Astrocyte (in vitro differentiated cells and primary cell): ENCODE measurements at regions not wholly inside any gene's neighbourhood (a gene's known extent, or its start where the extent isn't known, plus 50 kb on each side); places are given as distances from the start of the nearest gene placed in this dataset.
A peak's percentile ranks its signal among the peaks of the same experiment; 100 is the strongest.

Experiments used
- DNase-seq: peaks from one replicate; pipeline ENCODE4 v3.0.0-alpha.2; 2010; ENCODE audit warnings: low read depth
- FAIRE-seq: peaks from 2 replicates; lab custom pipeline; 2011; peaks lifted over from hg19 to GRCh38; lab: Jason Lieb, UNC
- H2AFZ ChIP-seq: 2 replicates; pipeline ENCODE4 v1.6.0; 2012; ENCODE audit warnings: low read depth, low read length, inconsistent platforms
- H3K27ac ChIP-seq: 2 replicates; pipeline ENCODE4 v1.5.1; 2011; ENCODE audit warnings: low read depth, low read length, inconsistent platforms
- H3K27me3 ChIP-seq: 2 replicates; pipeline ENCODE4 v1.6.0; 2011; ENCODE audit warnings: low read length, inconsistent platforms; ENCODE audit not compliant: insufficient read depth
- H3K36me3 ChIP-seq: 2 replicates; pipeline ENCODE4 v1.5.1; 2011; ENCODE audit warnings: low read length, inconsistent platforms; ENCODE audit not compliant: insufficient read depth
- H3K4me1 ChIP-seq: 2 replicates; pipeline ENCODE4 v1.5.1; 2011; ENCODE audit warnings: low read length, inconsistent platforms; ENCODE audit not compliant: insufficient read depth
- H3K4me2 ChIP-seq: 2 replicates; pipeline ENCODE4 v1.6.0; 2012; ENCODE audit warnings: low read length, inconsistent platforms
- H3K4me3 ChIP-seq: 2 replicates; pipeline ENCODE4 v1.5.1; 2011; ENCODE audit warnings: low read depth, mild to moderate bottlenecking, low read length, inconsistent platforms; ENCODE audit not compliant: insufficient read depth
- H3K79me2 ChIP-seq: 2 replicates; pipeline ENCODE4 v1.6.0; 2012; ENCODE audit warnings: mild to moderate bottlenecking, low read length, inconsistent platforms; ENCODE audit not compliant: insufficient read depth
- H3K9ac ChIP-seq: 2 replicates; pipeline ENCODE4 v1.6.0; 2012; ENCODE audit warnings: mild to moderate bottlenecking, low read length, inconsistent platforms
- H3K9me3 ChIP-seq: 2 replicates; pipeline ENCODE4 v1.5.1; 2012; ENCODE audit warnings: low read depth, mild to moderate bottlenecking, low read length, inconsistent platforms; ENCODE audit not compliant: insufficient read depth
- H4K20me1 ChIP-seq: 2 replicates; pipeline ENCODE4 v1.6.0; 2012; ENCODE audit warnings: low read length, inconsistent platforms; ENCODE audit not compliant: insufficient read depth
- H3K27ac Mint-ChIP-seq: one replicate; pipeline ENCODE4 v1.8.0; 2021; ENCODE audit warnings: mild to moderate bottlenecking, mixed read lengths; ENCODE audit not compliant: unreplicated experiment
- H3K27me3 Mint-ChIP-seq: one replicate; pipeline ENCODE4 v1.8.0; 2021; ENCODE audit warnings: low read depth, mixed read lengths; ENCODE audit not compliant: unreplicated experiment
- H3K36me3 Mint-ChIP-seq: one replicate; pipeline ENCODE4 v1.8.0; 2021; ENCODE audit warnings: low read depth, mixed read lengths; ENCODE audit not compliant: unreplicated experiment
- H3K4me1 Mint-ChIP-seq: one replicate; pipeline ENCODE4 v1.8.0; 2021; ENCODE audit warnings: low read depth, mixed read lengths; ENCODE audit not compliant: unreplicated experiment
- H3K4me3 Mint-ChIP-seq: one replicate; pipeline ENCODE4 v1.8.0; 2021; ENCODE audit warnings: mild to moderate bottlenecking, moderate library complexity, mixed read lengths; ENCODE audit not compliant: unreplicated experiment
- H3K9me3 Mint-ChIP-seq: one replicate; pipeline ENCODE4 v1.8.0; 2021; ENCODE audit warnings: mild to moderate bottlenecking, mixed read lengths; ENCODE audit not compliant: unreplicated experiment
- EZH2 ChIP-seq: IDR thresholded peaks from 2 replicates; pipeline ENCODE4 v1.6.1; 2012; ENCODE audit warnings: mild to moderate bottlenecking, low read length, inconsistent platforms; ENCODE audit not compliant: insufficient read depth
- TF ChIP-seq, protein P1 (sequence below): IDR thresholded peaks from 2 replicates; pipeline ENCODE4 v1.5.1; 2011; ENCODE audit warnings: low read depth, mild to moderate bottlenecking, inconsistent platforms, low read length, moderate library complexity; ENCODE audit not compliant: insufficient read depth

DNA sequence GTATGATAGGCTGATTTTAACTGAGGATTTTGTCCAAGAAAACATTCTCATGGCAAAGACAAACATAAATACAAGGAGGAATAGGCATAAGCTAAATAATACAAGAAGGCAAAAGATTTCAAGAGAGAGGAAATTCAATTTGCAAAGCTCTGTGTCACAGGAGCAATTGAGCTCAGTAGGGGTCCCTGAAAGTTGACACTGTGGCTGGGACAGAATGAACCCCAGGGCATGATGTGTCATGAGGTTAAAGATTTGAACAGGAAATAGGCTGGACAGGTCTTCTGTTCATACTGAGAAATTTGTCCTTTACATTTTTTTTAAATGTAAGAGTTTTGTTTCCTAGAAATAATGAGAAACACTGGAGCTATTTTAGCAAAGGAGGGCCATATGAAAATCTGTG is 555.4 kb upstream of the NEGR1 start:
- peak overlapping the region; percentile 31 for H3K27ac Mint-ChIP-seq
- no peak for FAIRE-seq
- H3K27me3 Mint-ChIP-seq: no peaks in the 10 kb centered on the region
- no peak overlapping the region for H3K4me3 Mint-ChIP-seq
- no peak overlapping the region for H3K27ac ChIP-seq
- no peaks in the 10 kb centered on the region for H3K27me3 ChIP-seq
- no peaks in the 10 kb centered on the region for H3K79me2 ChIP-seq
- no peaks in the 10 kb centered on the region for H3K4me1 ChIP-seq
- H3K9me3 ChIP-seq: no peaks in the 10 kb centered on the region
- TF ChIP-seq, protein P1, sequence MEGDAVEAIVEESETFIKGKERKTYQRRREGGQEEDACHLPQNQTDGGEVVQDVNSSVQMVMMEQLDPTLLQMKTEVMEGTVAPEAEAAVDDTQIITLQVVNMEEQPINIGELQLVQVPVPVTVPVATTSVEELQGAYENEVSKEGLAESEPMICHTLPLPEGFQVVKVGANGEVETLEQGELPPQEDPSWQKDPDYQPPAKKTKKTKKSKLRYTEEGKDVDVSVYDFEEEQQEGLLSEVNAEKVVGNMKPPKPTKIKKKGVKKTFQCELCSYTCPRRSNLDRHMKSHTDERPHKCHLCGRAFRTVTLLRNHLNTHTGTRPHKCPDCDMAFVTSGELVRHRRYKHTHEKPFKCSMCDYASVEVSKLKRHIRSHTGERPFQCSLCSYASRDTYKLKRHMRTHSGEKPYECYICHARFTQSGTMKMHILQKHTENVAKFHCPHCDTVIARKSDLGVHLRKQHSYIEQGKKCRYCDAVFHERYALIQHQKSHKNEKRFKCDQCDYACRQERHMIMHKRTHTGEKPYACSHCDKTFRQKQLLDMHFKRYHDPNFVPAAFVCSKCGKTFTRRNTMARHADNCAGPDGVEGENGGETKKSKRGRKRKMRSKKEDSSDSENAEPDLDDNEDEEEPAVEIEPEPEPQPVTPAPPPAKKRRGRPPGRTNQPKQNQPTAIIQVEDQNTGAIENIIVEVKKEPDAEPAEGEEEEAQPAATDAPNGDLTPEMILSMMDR: no peak
- TF ChIP-seq EZH2: no peak
- peaks cover 12% of the 10 kb centered on the region for H3K4me1 Mint-ChIP-seq
- H4K20me1 ChIP-seq: no peaks in the 10 kb centered on the region
- H3K36me3 Mint-ChIP-seq: no peaks in the 10 kb centered on the region
- no peak overlapping the region for H3K9ac ChIP-seq
- H3K36me3 ChIP-seq: no peaks in the 10 kb centered on the region
- H3K4me3 ChIP-seq: no peak overlapping the region
- no peak overlapping the region for H2AFZ ChIP-seq
- no peak for DNase-seq
- peaks cover 12% of the 10 kb centered on the region for H3K9me3 Mint-ChIP-seq
- no peak overlapping the region for H3K4me2 ChIP-seq

DNA sequence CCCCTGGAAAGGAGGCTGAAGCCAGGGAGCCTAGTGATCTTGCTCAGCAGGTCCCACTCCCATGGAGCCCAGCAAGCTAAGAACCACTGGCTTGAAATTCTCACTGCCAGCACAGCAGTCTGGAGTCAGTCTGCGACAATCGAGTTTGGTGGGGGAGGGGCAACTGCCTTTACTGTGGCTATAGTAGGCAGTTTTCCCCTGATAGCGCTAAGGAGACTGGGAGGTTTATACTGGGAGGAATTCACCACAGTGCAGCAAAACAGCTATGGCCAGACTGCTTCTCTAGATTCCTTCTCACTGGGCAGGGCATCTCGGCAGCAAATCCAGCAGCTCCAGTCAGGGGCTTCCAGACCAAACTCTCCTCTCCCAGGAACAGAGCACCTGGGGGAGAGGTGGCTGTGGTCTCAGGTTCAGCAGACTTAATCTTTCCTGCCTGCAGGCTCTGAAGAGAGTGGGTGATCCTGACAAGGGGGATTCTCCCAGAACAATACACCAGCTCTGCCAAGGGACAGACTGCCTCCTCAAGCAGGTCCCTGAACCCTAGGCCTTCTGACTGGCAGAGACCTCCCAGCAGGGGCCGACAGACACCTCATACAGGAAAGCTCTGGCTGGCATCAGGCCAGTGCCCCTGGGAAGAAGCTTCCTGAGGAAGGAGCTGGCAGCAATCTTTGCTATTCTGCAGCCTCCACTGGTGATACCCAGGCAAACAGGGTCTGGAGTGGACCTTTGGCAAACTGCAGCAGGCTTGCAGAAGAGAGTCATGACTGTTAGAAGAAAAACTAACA is 548.5 kb upstream of the NEGR1 start:
- Mint-ChIP-seq H3K27me3 (no peaks in the 10 kb centered on the region), H3K4me3 (no peak overlapping the region), H3K4me1 (peaks cover 11% of the 10 kb centered on the region), H3K27ac (no peak overlapping the region), H3K36me3 (no peaks in the 10 kb centered on the region), H3K9me3 (peaks cover 26% of the 10 kb centered on the region)
- no peaks in the 10 kb centered on the region for H3K36me3 ChIP-seq
- no peaks in the 10 kb centered on the region for H3K79me2 ChIP-seq
- no peak overlapping the region for H3K4me3 ChIP-seq
- TF ChIP-seq, protein P1: no peak
- TF ChIP-seq EZH2: no peak
- H2AFZ ChIP-seq: no peak overlapping the region
- FAIRE-seq (no peak), DNase-seq (no peak)
- no peak overlapping the region for H3K4me2 ChIP-seq
- no peak overlapping the region for H3K27ac ChIP-seq
- no peak overlapping the region for H3K9ac ChIP-seq
- no peaks in the 10 kb centered on the region for H3K4me1 ChIP-seq
- H3K27me3 ChIP-seq: no peaks in the 10 kb centered on the region
- H3K9me3 ChIP-seq: no peaks in the 10 kb centered on the region
- H4K20me1 ChIP-seq: no peaks in the 10 kb centered on the region

DNA sequence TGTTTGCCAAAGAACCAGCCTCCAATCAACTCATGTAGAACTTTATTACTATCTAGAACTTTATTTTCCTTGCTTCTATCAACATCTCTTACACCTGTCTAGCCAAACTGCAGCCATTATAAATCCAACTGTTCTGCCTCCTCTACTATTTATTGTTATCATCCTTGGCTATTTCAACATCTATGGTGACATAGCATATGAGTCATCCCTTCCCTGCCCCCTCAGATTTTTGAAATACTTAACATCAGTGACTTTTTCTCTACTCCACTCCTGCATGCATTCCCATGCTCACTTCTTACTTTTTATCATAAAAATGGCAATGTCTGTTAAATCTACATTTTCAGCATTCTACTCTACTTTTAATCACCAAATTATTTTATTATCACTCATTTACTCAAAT is 544.9 kb upstream of the NEGR1 start:
- Histone ChIP-seq H3K4me3 (no peak overlapping the region), H3K9me3 (no peaks in the 10 kb centered on the region), H3K36me3 (no peaks in the 10 kb centered on the region), H3K27ac (no peak overlapping the region), H3K4me1 (no peaks in the 10 kb centered on the region), H3K4me2 (no peak overlapping the region), H4K20me1 (no peaks in the 10 kb centered on the region), H2AFZ (no peak overlapping the region), H3K79me2 (no peaks in the 10 kb centered on the region), H3K9ac (no peak overlapping the region), H3K27me3 (no peaks in the 10 kb centered on the region)
- Mint-ChIP-seq H3K27ac (peak overlapping the region; percentile 48), H3K4me1 (peaks cover 11% of the 10 kb centered on the region), H3K27me3 (no peaks in the 10 kb centered on the region), H3K4me3 (no peak overlapping the region), H3K9me3 (peaks cover 12% of the 10 kb centered on the region), H3K36me3 (no peaks in the 10 kb centered on the region)
- DNase-seq: peak; percentile 13
- no peak for FAIRE-seq
- TF ChIP-seq EZH2: no peak
- TF ChIP-seq, protein P1: no peak
